ENCODE measurements at regions not wholly inside any gene's neighbourhood (a gene's known extent, or its start where the extent isn't known, plus 50 kb on each side); places are given as distances from the start of the nearest gene placed in this dataset.

- no peak for DNase-seq (ENCODE audit: low read depth)
- TF ChIP-seq CTCF (conservative IDR thresholded peaks at IDR 0.05; ENCODE audit: low read depth, low read length), result no peak
- no peak overlapping the region for H3K4me3 ChIP-seq (ENCODE audit: low read depth, low read length)
Measured at GRCh38 chr4:159410076-159410777, 307.3 kb downstream of the RAPGEF2 start.

GRCh38 chr4:159410891-159411290 lies 308.0 kb downstream of the RAPGEF2 start:
- no peak overlapping the region for H3K4me3 ChIP-seq (ENCODE audit: low read depth, low read length)
- DNase-seq (ENCODE audit: low read depth), result no peak
- TF ChIP-seq CTCF (conservative IDR thresholded peaks at IDR 0.05; ENCODE audit: low read depth, low read length), result no peak

- TF ChIP-seq CTCF (conservative IDR thresholded peaks at IDR 0.05; ENCODE audit: low read depth, low read length), result no peak
- H3K4me3 ChIP-seq (ENCODE audit: low read depth, low read length), result no peak overlapping the region
- DNase-seq (ENCODE audit: low read depth), result no peak
Measured at GRCh38 chr4:159413306-159413943, 310.5 kb downstream of the RAPGEF2 start.

- TF ChIP-seq CTCF (conservative IDR thresholded peaks at IDR 0.05; ENCODE audit: low read depth, low read length), result no peak
- H3K4me3 ChIP-seq (ENCODE audit: low read depth, low read length), result no peak overlapping the region
- no peak for DNase-seq (ENCODE audit: low read depth)
Measured at GRCh38 chr4:159414305-159414704, 311.4 kb downstream of the RAPGEF2 start.

- no peak overlapping the region for H3K4me3 ChIP-seq (ENCODE audit: low read depth, low read length)
- no peak for TF ChIP-seq CTCF (conservative IDR thresholded peaks at IDR 0.05; ENCODE audit: low read depth, low read length)
- DNase-seq (ENCODE audit: low read depth), result no peak
Measured at GRCh38 chr4:159416073-159416472, 313.2 kb downstream of the RAPGEF2 start.

- DNase-seq (ENCODE audit: low read depth), result no peak
- H3K4me3 ChIP-seq (ENCODE audit: low read depth, low read length), result no peak overlapping the region
- TF ChIP-seq CTCF (conservative IDR thresholded peaks at IDR 0.05; ENCODE audit: low read depth, low read length), result no peak
Measured at GRCh38 chr4:159416996-159417395, 314.1 kb downstream of the RAPGEF2 start.

All from epithelial cell of proximal tubule (primary cell).